Inflammatory macrophage treated with lipopolysaccharide for 4 hours (primary cell): ENCODE measurements at regions not wholly inside any gene's neighbourhood (a gene's known extent, or its start where the extent isn't known, plus 50 kb on each side); places are given as distances from the start of the nearest gene placed in this dataset.

ENCODE experiments used
- DNase-seq: peaks from one replicate; pipeline ENCODE4 v3.0.0-alpha.2; 2020

GRCh38 chr3:167892205-167892604, 156.7 kb downstream of the SERPINI1 start:
- DNase-seq = peak; percentile 37

GRCh38 chr3:167887096-167887495, 151.6 kb downstream of the SERPINI1 start:
- DNase-seq = no peak

GRCh38 chr3:167886690-167887089, 151.2 kb downstream of the SERPINI1 start:
- DNase-seq = no peak

GRCh38 chr3:167885277-167885676, 149.8 kb downstream of the SERPINI1 start:
- no peak for DNase-seq

GRCh38 chr3:167884481-167884880, 149.0 kb downstream of the SERPINI1 start:
- DNase-seq = no peak

GRCh38 chr3:167883452-167883851, 147.9 kb downstream of the SERPINI1 start:
- no peak for DNase-seq

- DNase-seq = peak; percentile 65
These were observed 146.6 kb downstream of the SERPINI1 start for GRCh38 chr3:167882057-167882667.

GRCh38 chr3:167880183-167880582, 144.7 kb downstream of the SERPINI1 start:
- DNase-seq = no peak

GRCh38 chr3:167876620-167877281, 141.2 kb downstream of the SERPINI1 start:
- DNase-seq = peak; percentile 65
